D721Med (cell line): ENCODE measurements at regions not wholly inside any gene's neighbourhood (a gene's known extent, or its start where the extent isn't known, plus 50 kb on each side); places are given as distances from the start of the nearest gene placed in this dataset.

ENCODE experiments used
- DNase-seq: peaks from one replicate; pipeline ENCODE4 v3.0.0; 2011; ENCODE audit warnings: low spot score; ENCODE audit not compliant: insufficient read length
- FAIRE-seq: peaks from 2 replicates; lab custom pipeline; 2011; peaks lifted over from hg19 to GRCh38; lab: Jason Lieb, UNC
- TF ChIP-seq, protein P1 (sequence below): IDR thresholded peaks from 2 replicates; pipeline ENCODE4 v1.5.1; 2012; ENCODE audit warnings: mild to moderate bottlenecking, control low read depth; ENCODE audit not compliant: insufficient read depth; ENCODE audit errors: missing control alignments

DNA sequence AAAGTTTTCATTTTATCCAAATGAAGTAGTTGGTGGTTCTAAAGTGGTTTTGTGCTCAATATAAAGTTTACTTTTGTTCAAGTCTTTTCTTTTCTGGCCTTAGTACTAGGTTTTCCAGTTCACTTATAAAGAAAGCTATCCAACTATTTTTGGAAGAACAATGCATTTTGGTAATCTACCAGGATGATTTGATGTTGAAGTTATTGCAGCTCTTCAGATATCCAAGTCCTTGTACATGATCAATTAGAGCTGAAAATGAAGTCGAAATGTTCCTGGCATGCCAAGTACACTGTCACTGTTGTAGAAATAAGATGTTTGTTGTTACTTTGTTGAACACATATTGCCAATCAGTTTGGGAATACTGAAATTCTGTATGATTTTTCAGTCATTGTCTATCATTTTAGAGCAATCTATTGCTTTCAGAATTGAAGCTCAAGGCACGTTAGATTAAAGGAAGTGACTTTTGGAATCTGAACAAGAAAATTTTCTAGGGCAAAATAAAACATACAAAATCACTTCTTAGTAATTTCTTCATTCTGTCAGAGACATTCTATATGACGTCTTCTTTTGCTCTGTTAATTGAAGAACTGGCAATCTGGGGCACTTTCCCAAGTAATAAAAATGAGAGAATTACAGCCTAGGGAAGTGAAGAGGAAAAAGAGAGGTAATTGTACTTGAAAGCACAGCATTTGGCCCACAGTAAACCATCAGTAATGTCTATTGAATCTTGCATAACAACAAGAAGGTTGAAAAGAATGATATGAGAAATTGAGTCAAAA lies 232.3 kb downstream of the MREG start:
- DNase-seq (no peak), FAIRE-seq (no peak)
- TF ChIP-seq, protein P1, sequence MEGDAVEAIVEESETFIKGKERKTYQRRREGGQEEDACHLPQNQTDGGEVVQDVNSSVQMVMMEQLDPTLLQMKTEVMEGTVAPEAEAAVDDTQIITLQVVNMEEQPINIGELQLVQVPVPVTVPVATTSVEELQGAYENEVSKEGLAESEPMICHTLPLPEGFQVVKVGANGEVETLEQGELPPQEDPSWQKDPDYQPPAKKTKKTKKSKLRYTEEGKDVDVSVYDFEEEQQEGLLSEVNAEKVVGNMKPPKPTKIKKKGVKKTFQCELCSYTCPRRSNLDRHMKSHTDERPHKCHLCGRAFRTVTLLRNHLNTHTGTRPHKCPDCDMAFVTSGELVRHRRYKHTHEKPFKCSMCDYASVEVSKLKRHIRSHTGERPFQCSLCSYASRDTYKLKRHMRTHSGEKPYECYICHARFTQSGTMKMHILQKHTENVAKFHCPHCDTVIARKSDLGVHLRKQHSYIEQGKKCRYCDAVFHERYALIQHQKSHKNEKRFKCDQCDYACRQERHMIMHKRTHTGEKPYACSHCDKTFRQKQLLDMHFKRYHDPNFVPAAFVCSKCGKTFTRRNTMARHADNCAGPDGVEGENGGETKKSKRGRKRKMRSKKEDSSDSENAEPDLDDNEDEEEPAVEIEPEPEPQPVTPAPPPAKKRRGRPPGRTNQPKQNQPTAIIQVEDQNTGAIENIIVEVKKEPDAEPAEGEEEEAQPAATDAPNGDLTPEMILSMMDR = no peak

DNA sequence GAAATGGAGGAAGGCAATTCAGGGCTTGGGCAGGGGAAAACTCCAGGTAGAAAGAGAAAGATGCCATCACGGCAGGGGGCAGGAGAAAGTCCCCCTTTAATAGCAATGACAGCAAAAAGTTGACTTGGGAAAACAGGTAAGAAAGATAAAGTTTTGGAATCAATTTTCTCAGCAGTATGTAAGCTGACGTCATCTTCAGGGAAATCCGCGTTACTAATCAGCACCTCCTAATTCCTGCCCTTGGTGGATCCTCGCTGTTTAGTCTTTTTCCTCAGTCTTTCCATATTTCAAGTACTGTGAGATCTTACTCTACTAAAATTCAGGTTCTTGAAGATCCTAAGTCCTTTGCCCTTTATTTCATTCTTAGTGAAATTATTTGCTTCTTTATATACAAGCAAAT lies 233.0 kb downstream of the MREG start:
- DNase-seq (no peak), FAIRE-seq (no peak)
- TF ChIP-seq, protein P1 = no peak

DNA sequence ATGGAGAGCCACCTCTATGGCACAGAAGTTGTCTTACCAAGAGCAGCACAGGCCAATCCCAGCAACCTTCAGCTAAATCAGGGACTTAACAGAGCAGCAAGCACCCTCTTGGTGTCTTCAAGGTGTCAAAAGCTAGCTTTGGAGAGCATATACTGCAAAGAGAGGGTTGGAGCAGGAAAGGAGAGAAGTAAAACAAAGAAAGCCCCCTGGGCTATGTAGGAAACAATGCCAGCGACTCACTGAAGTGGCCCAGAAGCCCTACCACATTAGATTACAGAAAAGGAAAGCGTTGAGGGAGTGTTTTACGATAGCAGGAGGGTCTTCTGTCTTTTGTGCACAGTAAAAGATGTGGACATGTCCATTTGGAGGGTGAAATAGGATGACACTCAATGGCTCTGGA lies 233.4 kb downstream of the MREG start:
- TF ChIP-seq, protein P1 = no peak
- FAIRE-seq = no peak
- no peak for DNase-seq

DNA sequence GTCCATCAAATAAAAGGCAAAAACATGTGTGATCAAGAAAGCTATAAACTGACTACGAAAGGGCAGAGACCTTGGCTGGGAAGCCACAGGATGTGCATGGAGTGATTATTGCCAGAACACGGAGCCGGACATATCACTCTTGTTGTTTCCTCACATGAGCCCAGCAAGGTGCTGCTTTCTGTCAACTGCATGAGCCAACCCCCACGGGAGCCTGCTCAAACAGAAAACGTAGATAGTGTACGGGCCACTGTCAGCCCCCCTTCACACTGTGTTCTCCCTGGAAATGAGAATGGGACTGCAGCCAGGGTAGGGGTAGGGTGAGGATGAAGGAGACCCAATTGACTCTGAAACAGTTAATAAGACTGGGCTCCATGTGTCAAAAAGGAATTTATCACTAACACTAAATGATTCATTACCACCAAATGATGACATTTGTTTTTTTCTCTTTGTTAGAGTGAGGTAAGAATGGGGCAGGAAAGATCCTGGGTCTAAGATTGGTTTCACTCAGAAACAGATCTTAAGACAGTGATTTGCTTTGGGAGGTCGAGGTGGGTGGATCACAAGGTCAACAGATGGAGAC lies 235.8 kb downstream of the MREG start:
- TF ChIP-seq, protein P1 = no peak
- no peak for FAIRE-seq
- DNase-seq = no peak

DNA sequence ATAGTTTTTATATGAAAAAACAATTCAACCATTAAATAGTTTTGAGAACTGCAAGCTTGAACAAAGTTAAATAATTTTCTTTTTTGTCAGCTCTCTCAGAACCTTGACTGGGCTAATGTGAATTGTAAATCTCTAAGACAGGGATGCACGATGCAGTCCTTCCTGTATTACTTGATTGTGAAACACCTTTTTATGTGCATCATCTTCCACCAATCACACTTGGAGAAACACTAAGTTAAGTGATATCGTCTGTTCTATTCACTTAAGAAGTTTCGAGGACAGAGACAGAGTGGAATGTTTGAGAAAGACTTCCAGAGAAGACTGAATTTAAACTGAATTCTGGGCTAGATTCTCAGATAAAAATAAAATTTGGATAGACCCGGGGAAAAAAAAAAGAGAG lies 238.2 kb downstream of the MREG start:
- DNase-seq (no peak), FAIRE-seq (no peak)
- TF ChIP-seq, protein P1 = no peak

DNA sequence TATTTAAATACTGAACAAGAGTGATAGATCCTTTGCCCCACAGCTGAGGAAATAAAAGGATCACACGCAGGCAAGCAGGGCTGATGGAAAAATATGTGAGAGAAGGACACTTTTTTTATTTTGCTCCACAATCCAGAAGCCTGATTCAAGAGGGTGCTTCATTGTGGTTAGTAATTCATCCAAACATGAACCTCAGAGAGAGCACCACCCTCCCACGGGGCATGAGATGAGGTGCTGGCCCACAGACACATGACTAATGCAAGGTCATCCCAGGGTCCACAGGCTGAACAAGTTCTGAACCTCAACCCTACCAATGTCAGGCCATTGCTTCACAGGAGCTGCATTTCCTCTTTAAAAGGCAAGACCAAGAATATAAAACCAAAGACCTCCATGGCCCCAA lies 239.6 kb downstream of the MREG start:
- no peak for FAIRE-seq
- TF ChIP-seq, protein P1 = no peak
- DNase-seq = no peak
